ENCODE measurements at regions not wholly inside any gene's neighbourhood (a gene's known extent, or its start where the extent isn't known, plus 50 kb on each side); places are given as distances from the start of the nearest gene placed in this dataset.
A peak's percentile ranks its signal among the peaks of the same experiment; 100 is the strongest.
"Not testable (repeated sequence)": the region's sequence is repeated elsewhere in the genome, so short reads cannot be mapped to it uniquely, and the experiment has no call there.

DNA sequence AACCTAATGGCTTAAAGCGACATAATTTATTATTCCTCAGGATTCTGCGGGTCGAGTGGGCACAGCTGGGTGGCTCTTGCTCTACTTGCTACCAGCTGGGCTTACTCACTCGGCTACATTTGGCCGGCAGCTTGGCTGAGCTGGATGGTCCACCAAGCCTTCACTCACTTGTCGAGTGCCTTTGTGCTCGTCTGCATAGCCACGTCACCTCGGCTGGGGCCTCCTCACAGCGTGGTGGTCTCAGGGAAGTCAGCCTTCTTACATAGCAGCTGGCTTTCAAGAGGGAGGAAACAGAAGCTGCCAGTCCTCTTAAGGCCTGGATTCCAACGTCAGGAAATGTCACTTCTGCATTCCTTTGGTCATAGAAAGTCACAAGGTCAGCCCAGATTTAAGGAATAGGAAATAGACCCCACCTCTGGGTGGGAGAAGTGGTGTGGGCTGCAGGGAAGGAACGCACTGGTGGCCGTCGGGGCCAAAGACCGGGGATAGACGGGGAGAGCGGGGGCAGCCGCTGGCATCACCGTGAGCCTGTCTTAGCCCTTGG lies 75.1 kb upstream of the RUFY1 start:
- no peaks in the 10 kb centered on the region for H3K9me3 ChIP-seq (ENCODE audit: control insufficient read depth, low read length)
- no peak overlapping the region for H3K9ac ChIP-seq (ENCODE audit: low read length)
- no peak for DNase-seq (ENCODE audit: low read depth)

DNA sequence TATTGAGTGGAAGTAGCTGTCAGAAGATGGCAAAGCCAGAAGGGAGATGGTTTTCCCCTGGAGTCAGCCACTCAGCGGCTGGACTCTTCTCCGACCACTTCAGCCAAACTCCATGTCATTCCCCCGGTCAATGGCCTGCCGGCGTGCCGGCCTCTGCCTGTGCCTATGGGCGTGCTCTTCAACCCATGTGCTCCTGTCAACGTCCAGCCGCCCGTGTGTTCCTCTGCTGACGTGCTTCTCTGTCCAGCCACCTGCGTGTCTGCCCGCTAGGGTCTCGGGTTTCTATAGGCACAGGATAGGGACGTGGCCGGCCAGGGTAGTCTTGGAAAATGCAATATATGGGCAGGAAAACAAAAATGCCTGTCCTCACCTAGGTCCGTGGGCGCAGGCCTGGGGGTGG lies 77.7 kb upstream of the RUFY1 start:
- Histone ChIP-seq H3K9me3 (ENCODE audit: control insufficient read depth, low read length) (no peaks in the 10 kb centered on the region), H3K27me3 (replicated peaks; ENCODE audit: control insufficient read depth, insufficient read depth, low read length) (peaks cover 9% of the 10 kb centered on the region), H3K36me3 (ENCODE audit: control insufficient read depth, insufficient read depth, low read length, severe bottlenecking) (no peaks in the 10 kb centered on the region), H3K9ac (ENCODE audit: low read length) (no peak overlapping the region), H3K4me3 (ENCODE audit: low read length) (no peak overlapping the region), H3K4me1 (ENCODE audit: control insufficient read depth, insufficient read depth, low read length) (no peaks in the 10 kb centered on the region)
- DNase-seq (ENCODE audit: low read depth): no peak

More for the DNA sequence above, 75.1 kb upstream of the RUFY1 start:
- Histone ChIP-seq H3K4me3 (ENCODE audit: low read length) (no peak overlapping the region), H3K36me3 (ENCODE audit: control insufficient read depth, insufficient read depth, low read length, severe bottlenecking) (no peaks in the 10 kb centered on the region), H3K4me1 (ENCODE audit: control insufficient read depth, insufficient read depth, low read length) (no peaks in the 10 kb centered on the region), H3K27me3 (replicated peaks; ENCODE audit: control insufficient read depth, insufficient read depth, low read length) (peaks cover 9% of the 10 kb centered on the region)

DNA sequence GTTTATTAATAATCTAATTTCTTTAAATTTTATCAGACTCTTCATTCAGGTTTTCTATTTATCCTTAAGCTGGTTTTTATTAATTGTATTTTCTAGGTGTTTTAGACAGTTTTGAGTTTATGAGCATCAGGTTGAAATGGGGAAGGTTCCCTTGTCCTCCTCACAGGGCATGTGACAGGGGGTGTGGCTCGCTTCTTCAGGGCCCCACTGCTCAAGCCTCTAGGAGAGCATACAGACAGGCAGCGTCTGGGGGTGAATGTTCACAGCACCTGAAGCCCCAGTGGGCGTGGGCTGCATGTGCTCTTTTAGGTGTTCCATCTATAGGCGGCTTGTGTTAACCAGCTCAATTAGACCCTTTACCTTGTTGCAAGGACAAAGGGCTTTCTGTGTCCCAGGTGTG lies 78.2 kb upstream of the RUFY1 start:
- Histone ChIP-seq H3K36me3 (ENCODE audit: control insufficient read depth, insufficient read depth, low read length, severe bottlenecking) (no peaks in the 10 kb centered on the region), H3K9me3 (ENCODE audit: control insufficient read depth, low read length) (no peaks in the 10 kb centered on the region), H3K27me3 (replicated peaks; ENCODE audit: control insufficient read depth, insufficient read depth, low read length) (peaks cover 9% of the 10 kb centered on the region), H3K4me1 (ENCODE audit: control insufficient read depth, insufficient read depth, low read length) (no peaks in the 10 kb centered on the region), H3K4me3 (ENCODE audit: low read length) (no peak overlapping the region), H3K9ac (ENCODE audit: low read length) (no peak overlapping the region)
- DNase-seq (ENCODE audit: low read depth): no peak

GRCh38 chr5:179470201-179470600 lies 80.2 kb upstream of the RUFY1 start:
- Histone ChIP-seq H3K4me1 (ENCODE audit: control insufficient read depth, insufficient read depth, low read length) (no peaks in the 10 kb centered on the region), H3K9me3 (ENCODE audit: control insufficient read depth, low read length) (peaks cover under 1% of the 10 kb centered on the region), H3K36me3 (ENCODE audit: control insufficient read depth, insufficient read depth, low read length, severe bottlenecking) (no peaks in the 10 kb centered on the region), H3K9ac (ENCODE audit: low read length) (no peak overlapping the region), H3K27me3 (replicated peaks; ENCODE audit: control insufficient read depth, insufficient read depth, low read length) (peaks cover 9% of the 10 kb centered on the region), H3K4me3 (ENCODE audit: low read length) (no peak overlapping the region)
- no peak for DNase-seq (ENCODE audit: low read depth)

GRCh38 chr5:179468696-179469095 lies 81.7 kb upstream of the RUFY1 start:
- Histone ChIP-seq H3K9ac (ENCODE audit: low read length) (no peak overlapping the region), H3K4me3 (ENCODE audit: low read length) (no peak overlapping the region), H3K36me3 (ENCODE audit: control insufficient read depth, insufficient read depth, low read length, severe bottlenecking) (no peaks in the 10 kb centered on the region), H3K27me3 (replicated peaks; ENCODE audit: control insufficient read depth, insufficient read depth, low read length) (peaks cover 9% of the 10 kb centered on the region), H3K4me1 (ENCODE audit: control insufficient read depth, insufficient read depth, low read length) (no peaks in the 10 kb centered on the region), H3K9me3 (ENCODE audit: control insufficient read depth, low read length) (peaks cover 10% of the 10 kb centered on the region)
- DNase-seq (ENCODE audit: low read depth): no peak

- H3K4me1 ChIP-seq (ENCODE audit: control insufficient read depth, insufficient read depth, low read length): no peaks in the 10 kb centered on the region
These were observed 82.9 kb upstream of the RUFY1 start for GRCh38 chr5:179467441-179467840.

GRCh38 chr5:179464631-179465030 lies 85.7 kb upstream of the RUFY1 start:
- no peak overlapping the region for H3K4me3 ChIP-seq (ENCODE audit: low read length)
- H3K4me1 ChIP-seq (ENCODE audit: control insufficient read depth, insufficient read depth, low read length): no peaks in the 10 kb centered on the region
- H3K27me3 ChIP-seq (replicated peaks; ENCODE audit: control insufficient read depth, insufficient read depth, low read length): peaks cover 8% of the 10 kb centered on the region
- H3K36me3 ChIP-seq (ENCODE audit: control insufficient read depth, insufficient read depth, low read length, severe bottlenecking): no peaks in the 10 kb centered on the region
- DNase-seq (ENCODE audit: low read depth): no peak
- no peak overlapping the region for H3K9ac ChIP-seq (ENCODE audit: low read length)
- H3K9me3 ChIP-seq (ENCODE audit: control insufficient read depth, low read length): peaks cover 10% of the 10 kb centered on the region

More at GRCh38 chr5:179467441-179467840, 82.9 kb upstream of the RUFY1 start:
- no peak overlapping the region for H3K9ac ChIP-seq (ENCODE audit: low read length)
- no peaks in the 10 kb centered on the region for H3K36me3 ChIP-seq (ENCODE audit: control insufficient read depth, insufficient read depth, low read length, severe bottlenecking)
- peaks cover 10% of the 10 kb centered on the region for H3K9me3 ChIP-seq (ENCODE audit: control insufficient read depth, low read length)
- DNase-seq (ENCODE audit: low read depth): no peak
- peaks cover 3% of the 10 kb centered on the region for H3K27me3 ChIP-seq (replicated peaks; ENCODE audit: control insufficient read depth, insufficient read depth, low read length)
- no peak overlapping the region for H3K4me3 ChIP-seq (ENCODE audit: low read length)

DNA sequence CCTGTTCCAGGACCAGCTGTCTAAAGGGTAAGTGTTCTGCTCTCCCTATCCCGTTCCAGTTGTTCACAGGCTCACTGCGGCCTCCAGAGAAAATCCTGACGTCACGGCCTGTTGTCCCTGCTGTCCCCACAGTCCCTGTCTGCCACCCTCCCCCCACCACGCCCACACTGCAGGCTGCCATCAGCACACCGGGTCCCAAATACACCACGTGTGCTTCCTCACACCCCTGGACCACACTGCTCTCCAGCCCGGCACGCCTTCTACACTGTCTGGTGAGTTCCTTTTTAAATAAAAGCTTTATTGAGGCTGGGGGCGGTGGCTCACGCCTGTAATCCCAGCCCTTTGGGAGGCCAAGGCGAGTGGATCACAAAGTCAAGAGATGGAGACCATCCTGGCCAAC lies 88.3 kb upstream of the RUFY1 start:
- peaks cover 10% of the 10 kb centered on the region for H3K9me3 ChIP-seq (ENCODE audit: control insufficient read depth, low read length)
- no peak for DNase-seq (ENCODE audit: low read depth)
- H3K27me3 ChIP-seq (replicated peaks; ENCODE audit: control insufficient read depth, insufficient read depth, low read length): peaks cover 12% of the 10 kb centered on the region
- H3K4me1 ChIP-seq (ENCODE audit: control insufficient read depth, insufficient read depth, low read length): no peaks in the 10 kb centered on the region
- no peak overlapping the region for H3K4me3 ChIP-seq (ENCODE audit: low read length)
- H3K36me3 ChIP-seq (ENCODE audit: control insufficient read depth, insufficient read depth, low read length, severe bottlenecking): no peaks in the 10 kb centered on the region
- H3K9ac ChIP-seq (ENCODE audit: low read length): no peak overlapping the region

DNA sequence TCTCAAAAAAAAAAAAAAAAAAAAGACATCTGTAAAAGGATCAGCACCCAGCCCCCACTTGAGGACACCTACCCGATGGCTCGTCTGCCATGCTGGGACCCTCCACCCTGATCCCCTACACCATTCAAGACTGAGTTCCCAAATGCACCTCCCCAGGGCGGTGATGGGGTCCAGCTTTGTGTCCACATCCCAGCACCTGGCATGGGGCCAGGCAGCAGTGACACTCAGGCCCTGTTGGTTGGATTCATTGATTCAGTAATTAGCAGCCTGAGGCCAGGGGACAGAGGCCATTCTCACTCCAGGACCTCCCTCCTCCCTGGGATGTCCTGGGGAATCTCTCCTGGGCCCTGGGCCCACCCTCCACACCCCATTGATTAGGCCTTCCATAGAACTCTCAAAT lies 88.8 kb upstream of the RUFY1 start:
- H3K4me1 ChIP-seq (ENCODE audit: control insufficient read depth, insufficient read depth, low read length): no peaks in the 10 kb centered on the region
- peaks cover 10% of the 10 kb centered on the region for H3K9me3 ChIP-seq (ENCODE audit: control insufficient read depth, low read length)
- H3K27me3 ChIP-seq (replicated peaks; ENCODE audit: control insufficient read depth, insufficient read depth, low read length): peaks cover 12% of the 10 kb centered on the region
- H3K4me3 ChIP-seq (ENCODE audit: low read length): no peak overlapping the region
- H3K36me3 ChIP-seq (ENCODE audit: control insufficient read depth, insufficient read depth, low read length, severe bottlenecking): no peaks in the 10 kb centered on the region
- DNase-seq (ENCODE audit: low read depth): no peak
- no peak overlapping the region for H3K9ac ChIP-seq (ENCODE audit: low read length)

DNA sequence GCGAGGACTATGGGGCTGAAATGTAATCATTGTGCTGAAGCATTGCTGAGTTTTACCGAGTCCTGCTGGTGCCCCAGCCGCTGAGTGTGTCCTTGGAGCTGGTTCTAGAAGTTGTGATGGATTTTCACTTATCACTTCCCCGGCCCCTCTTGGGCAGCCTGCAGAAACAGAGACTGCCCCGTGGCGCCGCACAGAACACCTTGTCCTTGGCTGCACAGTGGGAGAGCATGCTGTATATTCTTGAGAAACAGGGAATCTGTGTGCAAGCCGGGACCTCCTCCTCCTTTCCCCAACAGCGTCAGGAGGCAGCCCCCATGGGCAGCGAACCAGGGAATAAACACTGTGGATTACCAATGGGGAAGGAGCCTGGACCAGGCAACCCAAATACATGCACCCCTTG lies 90.6 kb upstream of the RUFY1 start:
- H3K9me3 ChIP-seq (ENCODE audit: control insufficient read depth, low read length): peaks cover 6% of the 10 kb centered on the region

GRCh38 chr5:179457612-179458011 lies 92.7 kb upstream of the RUFY1 start:
- Histone ChIP-seq H3K4me1 (ENCODE audit: control insufficient read depth, insufficient read depth, low read length) (no peaks in the 10 kb centered on the region), H3K27me3 (replicated peaks; ENCODE audit: control insufficient read depth, insufficient read depth, low read length) (peaks cover 12% of the 10 kb centered on the region)
- DNase-seq (ENCODE audit: low read depth): no peak

More for the DNA sequence above, 90.6 kb upstream of the RUFY1 start:
- H3K36me3 ChIP-seq (ENCODE audit: control insufficient read depth, insufficient read depth, low read length, severe bottlenecking): no peaks in the 10 kb centered on the region
- H3K27me3 ChIP-seq (replicated peaks; ENCODE audit: control insufficient read depth, insufficient read depth, low read length): peaks cover 12% of the 10 kb centered on the region
- DNase-seq (ENCODE audit: low read depth): peak; percentile 17
- no peaks in the 10 kb centered on the region for H3K4me1 ChIP-seq (ENCODE audit: control insufficient read depth, insufficient read depth, low read length)
- no peak overlapping the region for H3K9ac ChIP-seq (ENCODE audit: low read length)
- H3K4me3 ChIP-seq (ENCODE audit: low read length): no peak overlapping the region

GRCh38 chr5:179456075-179456474 lies 94.3 kb upstream of the RUFY1 start:
- H3K9ac ChIP-seq (ENCODE audit: low read length); H3K4me3 ChIP-seq (ENCODE audit: low read length); DNase-seq (ENCODE audit: low read depth); H3K36me3 ChIP-seq (ENCODE audit: control insufficient read depth, insufficient read depth, low read length, severe bottlenecking); H3K4me1 ChIP-seq (ENCODE audit: control insufficient read depth, insufficient read depth, low read length); H3K9me3 ChIP-seq (ENCODE audit: control insufficient read depth, low read length): not testable (repeated sequence)
- H3K27me3 ChIP-seq (replicated peaks; ENCODE audit: control insufficient read depth, insufficient read depth, low read length): peaks cover 12% of the 10 kb centered on the region

More at GRCh38 chr5:179457612-179458011, 92.7 kb upstream of the RUFY1 start:
- Histone ChIP-seq H3K9ac (ENCODE audit: low read length) (no peak overlapping the region), H3K36me3 (ENCODE audit: control insufficient read depth, insufficient read depth, low read length, severe bottlenecking) (no peaks in the 10 kb centered on the region), H3K9me3 (ENCODE audit: control insufficient read depth, low read length) (no peaks in the 10 kb centered on the region), H3K4me3 (ENCODE audit: low read length) (no peak overlapping the region)
